ENCODE measurements at regions not wholly inside any gene's neighbourhood (a gene's known extent, or its start where the extent isn't known, plus 50 kb on each side); places are given as distances from the start of the nearest gene placed in this dataset.

GRCh38 chr12:41940571-41940970, 204.1 kb downstream of the GXYLT1 start:
- no peak for DNase-seq
- Histone ChIP-seq H3F3A (ENCODE audit: low read length, unreplicated experiment) (no peaks in the 10 kb centered on the region), H3K27me3 (ENCODE audit: low read length) (peaks cover 19% of the 10 kb centered on the region; the same call in 1 of the 2 replicates), H3K4me1 (ENCODE audit: insufficient read depth, low read length) (no peaks in the 10 kb centered on the region), H3K4me2 (ENCODE audit: low read length) (no peak overlapping the region), H3K36me3 (ENCODE audit: low read depth, low read length) (no peaks in the 10 kb centered on the region), H3K9me2 (replicated peaks; ENCODE audit: low read length) (no peaks in the 10 kb centered on the region), H3K9ac (ENCODE audit: low read length) (no peak overlapping the region), H4K20me1 (ENCODE audit: low read length) (no peaks in the 10 kb centered on the region), H2AFZ (ENCODE audit: low read length) (no peak overlapping the region), H3K4me3 (ENCODE audit: low read length) (no peak overlapping the region), H3K27ac (ENCODE audit: low read length) (no peak overlapping the region), H3K79me2 (ENCODE audit: low read length) (no peaks in the 10 kb centered on the region), H3K9me3 (ENCODE audit: low read length) (no peaks in the 10 kb centered on the region)
- no peak for TF ChIP-seq EZH2phosphoT487 (IDR thresholded peaks at IDR 0.05; ENCODE audit: borderline replicate concordance, low read length)
- no peak for TF ChIP-seq EZH2 (IDR thresholded peaks at IDR 0.05; ENCODE audit: low read length, unreplicated experiment)
- TF ChIP-seq, protein P1, sequence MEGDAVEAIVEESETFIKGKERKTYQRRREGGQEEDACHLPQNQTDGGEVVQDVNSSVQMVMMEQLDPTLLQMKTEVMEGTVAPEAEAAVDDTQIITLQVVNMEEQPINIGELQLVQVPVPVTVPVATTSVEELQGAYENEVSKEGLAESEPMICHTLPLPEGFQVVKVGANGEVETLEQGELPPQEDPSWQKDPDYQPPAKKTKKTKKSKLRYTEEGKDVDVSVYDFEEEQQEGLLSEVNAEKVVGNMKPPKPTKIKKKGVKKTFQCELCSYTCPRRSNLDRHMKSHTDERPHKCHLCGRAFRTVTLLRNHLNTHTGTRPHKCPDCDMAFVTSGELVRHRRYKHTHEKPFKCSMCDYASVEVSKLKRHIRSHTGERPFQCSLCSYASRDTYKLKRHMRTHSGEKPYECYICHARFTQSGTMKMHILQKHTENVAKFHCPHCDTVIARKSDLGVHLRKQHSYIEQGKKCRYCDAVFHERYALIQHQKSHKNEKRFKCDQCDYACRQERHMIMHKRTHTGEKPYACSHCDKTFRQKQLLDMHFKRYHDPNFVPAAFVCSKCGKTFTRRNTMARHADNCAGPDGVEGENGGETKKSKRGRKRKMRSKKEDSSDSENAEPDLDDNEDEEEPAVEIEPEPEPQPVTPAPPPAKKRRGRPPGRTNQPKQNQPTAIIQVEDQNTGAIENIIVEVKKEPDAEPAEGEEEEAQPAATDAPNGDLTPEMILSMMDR (conservative IDR thresholded peaks at IDR 0.05; ENCODE audit: low read depth, low read length) = no peak
- POLR2A ChIA-PET (ENCODE audit: unreplicated experiment) = no interaction called here
- CTCF ChIA-PET = no interaction called here
- intact Hi-C loops (cut with micrococcal nuclease) = no loop called here
- no TSS peak for BruUV-seq (replicated peaks)
- no peak for ATAC-seq

GRCh38 chr12:41936333-41936732, 208.3 kb downstream of the GXYLT1 start:
- CTCF ChIA-PET = no interaction called here
- Histone ChIP-seq H3K27ac (ENCODE audit: low read length) (no peak overlapping the region), H3K4me2 (ENCODE audit: low read length) (no peak overlapping the region), H3K27me3 (ENCODE audit: low read length) (peaks cover 17% of the 10 kb centered on the region; the same call in 1 of the 2 replicates), H3K4me1 (ENCODE audit: insufficient read depth, low read length) (no peaks in the 10 kb centered on the region), H3F3A (ENCODE audit: low read length, unreplicated experiment) (no peaks in the 10 kb centered on the region), H3K9me2 (replicated peaks; ENCODE audit: low read length) (no peaks in the 10 kb centered on the region), H4K20me1 (ENCODE audit: low read length) (no peaks in the 10 kb centered on the region), H3K4me3 (ENCODE audit: low read length) (no peak overlapping the region), H3K79me2 (ENCODE audit: low read length) (no peaks in the 10 kb centered on the region), H2AFZ (ENCODE audit: low read length) (no peak overlapping the region), H3K36me3 (ENCODE audit: low read depth, low read length) (no peaks in the 10 kb centered on the region), H3K9ac (ENCODE audit: low read length) (no peak overlapping the region), H3K9me3 (ENCODE audit: low read length) (no peaks in the 10 kb centered on the region)
- POLR2A ChIA-PET (ENCODE audit: unreplicated experiment) = no interaction called here
- DNase-seq (no peak), ATAC-seq (no peak)
- no TSS peak for BruUV-seq (replicated peaks)
- TF ChIP-seq EZH2phosphoT487 (IDR thresholded peaks at IDR 0.05; ENCODE audit: borderline replicate concordance, low read length) (no peak), EZH2 (IDR thresholded peaks at IDR 0.05; ENCODE audit: low read length, unreplicated experiment) (no peak)
- TF ChIP-seq, protein P1 (conservative IDR thresholded peaks at IDR 0.05; ENCODE audit: low read depth, low read length) = 0 out of 2 replicates have a peak, but pooled peaks have one; percentile 17
- intact Hi-C loops (cut with micrococcal nuclease) = no loop called here

DNA sequence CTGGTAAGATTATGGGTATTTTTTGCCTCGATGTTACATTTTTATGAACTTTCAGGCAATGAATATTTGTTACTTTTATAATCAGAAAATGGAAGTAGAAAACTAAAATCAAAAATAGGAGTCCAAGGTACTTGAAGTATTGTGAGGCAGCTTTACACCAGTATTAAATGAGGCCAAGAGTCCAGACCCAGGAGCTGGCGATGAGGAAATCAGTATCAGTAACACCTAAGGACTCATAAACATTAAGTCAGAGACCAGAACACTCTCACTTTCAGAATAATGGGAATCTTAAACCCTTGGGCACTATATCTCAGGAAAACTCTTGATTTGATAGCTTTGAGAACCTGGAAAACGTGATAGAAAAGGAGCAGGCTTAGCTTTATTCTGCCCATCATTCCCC, 208.8 kb downstream of the GXYLT1 start:
- POLR2A ChIA-PET (ENCODE audit: unreplicated experiment) = no interaction called here
- ATAC-seq (no peak), DNase-seq (no peak)
- Histone ChIP-seq H3K9ac (ENCODE audit: low read length) (no peak overlapping the region), H3K27ac (ENCODE audit: low read length) (no peak overlapping the region), H3K9me3 (ENCODE audit: low read length) (no peaks in the 10 kb centered on the region), H3K79me2 (ENCODE audit: low read length) (no peaks in the 10 kb centered on the region), H4K20me1 (ENCODE audit: low read length) (no peaks in the 10 kb centered on the region), H3K27me3 (ENCODE audit: low read length) (peaks cover 15% of the 10 kb centered on the region; the same call in 1 of the 2 replicates), H3K9me2 (replicated peaks; ENCODE audit: low read length) (no peaks in the 10 kb centered on the region), H3K36me3 (ENCODE audit: low read depth, low read length) (no peaks in the 10 kb centered on the region), H3F3A (ENCODE audit: low read length, unreplicated experiment) (no peaks in the 10 kb centered on the region), H3K4me1 (ENCODE audit: insufficient read depth, low read length) (no peaks in the 10 kb centered on the region), H3K4me2 (ENCODE audit: low read length) (no peak overlapping the region), H2AFZ (ENCODE audit: low read length) (no peak overlapping the region), H3K4me3 (ENCODE audit: low read length) (no peak overlapping the region)
- intact Hi-C loops (cut with micrococcal nuclease) = no loop called here
- TF ChIP-seq, protein P1 (conservative IDR thresholded peaks at IDR 0.05; ENCODE audit: low read depth, low read length) = no peak
- TF ChIP-seq EZH2 (IDR thresholded peaks at IDR 0.05; ENCODE audit: low read length, unreplicated experiment) (no peak), EZH2phosphoT487 (IDR thresholded peaks at IDR 0.05; ENCODE audit: borderline replicate concordance, low read length) (no peak)
- CTCF ChIA-PET = no interaction called here
- BruUV-seq (replicated peaks) = no TSS peak

Data from PC-3 (cell line).